Astrocyte (in vitro differentiated cells and primary cell): ENCODE measurements at regions not wholly inside any gene's neighbourhood (a gene's known extent, or its start where the extent isn't known, plus 50 kb on each side); places are given as distances from the start of the nearest gene placed in this dataset.

ENCODE experiments used
- DNase-seq: peaks from one replicate; pipeline ENCODE4 v3.0.0-alpha.2; 2010; ENCODE audit warnings: low read depth
- FAIRE-seq: peaks from 2 replicates; lab custom pipeline; 2011; peaks lifted over from hg19 to GRCh38; lab: Jason Lieb, UNC
- H2AFZ ChIP-seq: 2 replicates; pipeline ENCODE4 v1.6.0; 2012; ENCODE audit warnings: low read depth, low read length, inconsistent platforms
- H3K27ac ChIP-seq: 2 replicates; pipeline ENCODE4 v1.5.1; 2011; ENCODE audit warnings: low read depth, low read length, inconsistent platforms
- H3K27me3 ChIP-seq: 2 replicates; pipeline ENCODE4 v1.6.0; 2011; ENCODE audit warnings: low read length, inconsistent platforms; ENCODE audit not compliant: insufficient read depth
- H3K36me3 ChIP-seq: 2 replicates; pipeline ENCODE4 v1.5.1; 2011; ENCODE audit warnings: low read length, inconsistent platforms; ENCODE audit not compliant: insufficient read depth
- H3K4me1 ChIP-seq: 2 replicates; pipeline ENCODE4 v1.5.1; 2011; ENCODE audit warnings: low read length, inconsistent platforms; ENCODE audit not compliant: insufficient read depth
- H3K4me2 ChIP-seq: 2 replicates; pipeline ENCODE4 v1.6.0; 2012; ENCODE audit warnings: low read length, inconsistent platforms
- H3K4me3 ChIP-seq: 2 replicates; pipeline ENCODE4 v1.5.1; 2011; ENCODE audit warnings: low read depth, mild to moderate bottlenecking, low read length, inconsistent platforms; ENCODE audit not compliant: insufficient read depth
- H3K79me2 ChIP-seq: 2 replicates; pipeline ENCODE4 v1.6.0; 2012; ENCODE audit warnings: mild to moderate bottlenecking, low read length, inconsistent platforms; ENCODE audit not compliant: insufficient read depth
- H3K9ac ChIP-seq: 2 replicates; pipeline ENCODE4 v1.6.0; 2012; ENCODE audit warnings: mild to moderate bottlenecking, low read length, inconsistent platforms
- H3K9me3 ChIP-seq: 2 replicates; pipeline ENCODE4 v1.5.1; 2012; ENCODE audit warnings: low read depth, mild to moderate bottlenecking, low read length, inconsistent platforms; ENCODE audit not compliant: insufficient read depth
- H4K20me1 ChIP-seq: 2 replicates; pipeline ENCODE4 v1.6.0; 2012; ENCODE audit warnings: low read length, inconsistent platforms; ENCODE audit not compliant: insufficient read depth
- H3K27ac Mint-ChIP-seq: one replicate; pipeline ENCODE4 v1.8.0; 2021; ENCODE audit warnings: mild to moderate bottlenecking, mixed read lengths; ENCODE audit not compliant: unreplicated experiment
- H3K27me3 Mint-ChIP-seq: one replicate; pipeline ENCODE4 v1.8.0; 2021; ENCODE audit warnings: low read depth, mixed read lengths; ENCODE audit not compliant: unreplicated experiment
- H3K36me3 Mint-ChIP-seq: one replicate; pipeline ENCODE4 v1.8.0; 2021; ENCODE audit warnings: low read depth, mixed read lengths; ENCODE audit not compliant: unreplicated experiment
- H3K4me1 Mint-ChIP-seq: one replicate; pipeline ENCODE4 v1.8.0; 2021; ENCODE audit warnings: low read depth, mixed read lengths; ENCODE audit not compliant: unreplicated experiment
- H3K4me3 Mint-ChIP-seq: one replicate; pipeline ENCODE4 v1.8.0; 2021; ENCODE audit warnings: mild to moderate bottlenecking, moderate library complexity, mixed read lengths; ENCODE audit not compliant: unreplicated experiment
- H3K9me3 Mint-ChIP-seq: one replicate; pipeline ENCODE4 v1.8.0; 2021; ENCODE audit warnings: mild to moderate bottlenecking, mixed read lengths; ENCODE audit not compliant: unreplicated experiment
- CTCF ChIP-seq: IDR thresholded peaks from 2 replicates; pipeline ENCODE4 v1.5.1; 2011; ENCODE audit warnings: low read depth, mild to moderate bottlenecking, inconsistent platforms, low read length, moderate library complexity; ENCODE audit not compliant: insufficient read depth
- EZH2 ChIP-seq: IDR thresholded peaks from 2 replicates; pipeline ENCODE4 v1.6.1; 2012; ENCODE audit warnings: mild to moderate bottlenecking, low read length, inconsistent platforms; ENCODE audit not compliant: insufficient read depth

- no peaks in the 10 kb centered on the region for H3K27me3 ChIP-seq
- no peak for FAIRE-seq
- H3K9me3 ChIP-seq = no peaks in the 10 kb centered on the region
- no peak overlapping the region for H3K4me3 Mint-ChIP-seq
- H3K79me2 ChIP-seq = no peaks in the 10 kb centered on the region
- H3K36me3 Mint-ChIP-seq = no peaks in the 10 kb centered on the region
- no peak overlapping the region for H2AFZ ChIP-seq
- H3K27me3 Mint-ChIP-seq = peaks cover 31% of the 10 kb centered on the region
- no peak overlapping the region for H3K4me3 ChIP-seq
- peaks cover 5% of the 10 kb centered on the region for H3K4me1 Mint-ChIP-seq
- TF ChIP-seq EZH2 = no peak
- TF ChIP-seq CTCF = no peak
- no peaks in the 10 kb centered on the region for H3K36me3 ChIP-seq
- DNase-seq = no peak
- no peak overlapping the region for H3K27ac ChIP-seq
- no peaks in the 10 kb centered on the region for H4K20me1 ChIP-seq
- peaks cover 5% of the 10 kb centered on the region for H3K9me3 Mint-ChIP-seq
- no peak overlapping the region for H3K4me2 ChIP-seq
- H3K4me1 ChIP-seq = no peaks in the 10 kb centered on the region
- H3K27ac Mint-ChIP-seq = no peak overlapping the region
- no peak overlapping the region for H3K9ac ChIP-seq
These were observed 53.7 kb upstream of the TMPRSS2 start for GRCh38 chr21:41561701-41562100.

GRCh38 chr21:41560661-41561158 is 52.8 kb upstream of the TMPRSS2 start:
- Mint-ChIP-seq H3K9me3 (peaks cover 5% of the 10 kb centered on the region), H3K36me3 (no peaks in the 10 kb centered on the region), H3K27me3 (peaks cover 32% of the 10 kb centered on the region), H3K4me1 (peaks cover 5% of the 10 kb centered on the region), H3K4me3 (no peak overlapping the region), H3K27ac (no peak overlapping the region)
- Histone ChIP-seq H3K79me2 (no peaks in the 10 kb centered on the region), H3K4me1 (no peaks in the 10 kb centered on the region), H3K27ac (no peak overlapping the region), H3K4me2 (no peak overlapping the region), H3K9ac (no peak overlapping the region), H3K27me3 (no peaks in the 10 kb centered on the region), H2AFZ (no peak overlapping the region), H3K4me3 (no peak overlapping the region), H3K36me3 (no peaks in the 10 kb centered on the region), H3K9me3 (no peaks in the 10 kb centered on the region), H4K20me1 (no peaks in the 10 kb centered on the region)
- no peak for FAIRE-seq
- DNase-seq = no peak
- TF ChIP-seq EZH2 (no peak), CTCF (no peak)
